ENCODE measurements at regions not wholly inside any gene's neighbourhood (a gene's known extent, or its start where the extent isn't known, plus 50 kb on each side); places are given as distances from the start of the nearest gene placed in this dataset.

GRCh38 chr16:9406038-9406712 is 314.7 kb downstream of the HAPSTR1 start:
- no peak for TF ChIP-seq POLR2A (IDR thresholded peaks at IDR 0.05)
- TF ChIP-seq, protein P1, sequence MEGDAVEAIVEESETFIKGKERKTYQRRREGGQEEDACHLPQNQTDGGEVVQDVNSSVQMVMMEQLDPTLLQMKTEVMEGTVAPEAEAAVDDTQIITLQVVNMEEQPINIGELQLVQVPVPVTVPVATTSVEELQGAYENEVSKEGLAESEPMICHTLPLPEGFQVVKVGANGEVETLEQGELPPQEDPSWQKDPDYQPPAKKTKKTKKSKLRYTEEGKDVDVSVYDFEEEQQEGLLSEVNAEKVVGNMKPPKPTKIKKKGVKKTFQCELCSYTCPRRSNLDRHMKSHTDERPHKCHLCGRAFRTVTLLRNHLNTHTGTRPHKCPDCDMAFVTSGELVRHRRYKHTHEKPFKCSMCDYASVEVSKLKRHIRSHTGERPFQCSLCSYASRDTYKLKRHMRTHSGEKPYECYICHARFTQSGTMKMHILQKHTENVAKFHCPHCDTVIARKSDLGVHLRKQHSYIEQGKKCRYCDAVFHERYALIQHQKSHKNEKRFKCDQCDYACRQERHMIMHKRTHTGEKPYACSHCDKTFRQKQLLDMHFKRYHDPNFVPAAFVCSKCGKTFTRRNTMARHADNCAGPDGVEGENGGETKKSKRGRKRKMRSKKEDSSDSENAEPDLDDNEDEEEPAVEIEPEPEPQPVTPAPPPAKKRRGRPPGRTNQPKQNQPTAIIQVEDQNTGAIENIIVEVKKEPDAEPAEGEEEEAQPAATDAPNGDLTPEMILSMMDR (IDR thresholded peaks at IDR 0.05): no peak

Measured in body of pancreas (tissue), 4 donors.